Natural killer cell (primary cell): ENCODE measurements at regions not wholly inside any gene's neighbourhood (a gene's known extent, or its start where the extent isn't known, plus 50 kb on each side); places are given as distances from the start of the nearest gene placed in this dataset.

ENCODE experiments used
- ATAC-seq, 3 donors: fragments of 150-1000 bp in 2 of 3; fragments of 200-7000 bp in 1 of 3; cut with Tn5 transposase; 1 replicate in 1 of 3; 2 replicates in 2 of 3; pipeline ENCODE4 v1.10.0; 2021; ENCODE audit warnings: mild to moderate bottlenecking in 2 of 3, moderate library complexity in 2 of 3
- DNase-seq, 2 donors: peaks; one replicate each; pipeline versions ENCODE4 v3.0.0 to v3.0.0-alpha.2; 2013 to 2021; ENCODE audit warnings: mixed read lengths in 1 of 2
- H3K27ac ChIP-seq: one replicate; pipeline ENCODE4 v1.5.1; 2013; ENCODE audit warnings: mild to moderate bottlenecking, low read length
- H3K27me3 ChIP-seq: one replicate; pipeline ENCODE4 v1.6.1; 2013; ENCODE audit warnings: low read length; ENCODE audit not compliant: control insufficient read depth, insufficient read depth
- H3K36me3 ChIP-seq: one replicate; pipeline ENCODE4 v1.6.1; 2013; ENCODE audit warnings: low read length; ENCODE audit not compliant: control insufficient read depth, insufficient read depth
- H3K4me1 ChIP-seq: one replicate; pipeline ENCODE4 v1.6.1; 2013; ENCODE audit warnings: low read length; ENCODE audit not compliant: control insufficient read depth, insufficient read depth
- H3K4me3 ChIP-seq: one replicate; pipeline ENCODE4 v1.5.1; 2013; ENCODE audit warnings: low read length
- H3K9me3 ChIP-seq: one replicate; pipeline ENCODE4 v1.6.1; 2013; ENCODE audit warnings: low read length; ENCODE audit not compliant: control insufficient read depth, insufficient read depth
- H3K27ac Mint-ChIP-seq, 2 donors: one replicate each; pipeline ENCODE4 v1.8.0; 2022; ENCODE audit warnings: mild to moderate bottlenecking in 2 of 2, mixed read lengths in 2 of 2, moderate library complexity in 1 of 2
- H3K27me3 Mint-ChIP-seq, 2 donors: one replicate each; pipeline ENCODE4 v1.8.0; 2022; ENCODE audit warnings: low read depth in 2 of 2, mixed read lengths in 2 of 2
- H3K36me3 Mint-ChIP-seq: one replicate; pipeline ENCODE4 v1.8.0; 2022; ENCODE audit warnings: mixed read lengths
- H3K4me1 Mint-ChIP-seq, 2 donors: one replicate each; pipeline ENCODE4 v1.8.0; 2022; ENCODE audit warnings: mixed read lengths in 2 of 2
- H3K4me3 Mint-ChIP-seq: one replicate; pipeline ENCODE4 v1.8.0; 2022; ENCODE audit warnings: mild to moderate bottlenecking, moderate library complexity, mixed read lengths
- H3K9me3 Mint-ChIP-seq, 2 donors: one replicate each; pipeline ENCODE4 v1.8.0; 2022; ENCODE audit warnings: mixed read lengths in 2 of 2
- CTCF ChIP-seq: fragments of 200-600 bp; IDR thresholded peaks from one replicate; pipeline ENCODE4 v1.8.0; 2022; ENCODE audit warnings: antibody characterized with exemption
- WGBS: methylation state at CpG from one replicate; pipeline ENCODE4 v1.1.7; 2013; ENCODE audit warnings: missing lambda C conversion rate; ENCODE audit not compliant: insufficient coverage; 5-methylcytosine and 5-hydroxymethylcytosine counted together
- intact Hi-C: fragments of 100-400 bp; cut with micrococcal nuclease; formaldehyde crosslinking; loops from one replicate; pipeline ENCODE4 v1.14.2; 2022

GRCh38 chr5:51225789-51226742 lies 157.2 kb upstream of the ISL1 start:
- ATAC-seq (no peak), DNase-seq (no peak)
- WGBS, result 48% methylated on average over 4 of the region's 4 CpGs
- H3K9me3 Mint-ChIP-seq, result peaks cover 12 to 22% of the 10 kb centered on the region in 2 donors
- Histone ChIP-seq H3K4me1 (no peaks in the 10 kb centered on the region), H3K9me3 (peaks cover 3% of the 10 kb centered on the region), H3K27ac (no peak overlapping the region), H3K36me3 (no peaks in the 10 kb centered on the region), H3K27me3 (no peaks in the 10 kb centered on the region), H3K4me3 (no peak overlapping the region)
- intact Hi-C loops, result no loop called here
- H3K36me3 Mint-ChIP-seq, result peaks cover 4% of the 10 kb centered on the region
- no peak overlapping the region for H3K4me3 Mint-ChIP-seq
- no peak for TF ChIP-seq CTCF
- H3K27ac Mint-ChIP-seq, result no peak overlapping the region
- no peaks in the 10 kb centered on the region for H3K27me3 Mint-ChIP-seq
- H3K4me1 Mint-ChIP-seq, result no peaks in the 10 kb centered on the region

- Mint-ChIP-seq H3K9me3 (peaks cover 9 to 14% of the 10 kb centered on the region in 2 donors), H3K4me1 (no peaks in the 10 kb centered on the region), H3K36me3 (peaks cover 14% of the 10 kb centered on the region), H3K27me3 (no peaks in the 10 kb centered on the region), H3K4me3 (no peak overlapping the region), H3K27ac (no peak overlapping the region)
- H3K4me3 ChIP-seq, result no peak overlapping the region
- 94% methylated on average over 3 of the region's 5 CpGs for WGBS
- H3K4me1 ChIP-seq, result no peaks in the 10 kb centered on the region
- no peaks in the 10 kb centered on the region for H3K27me3 ChIP-seq
- intact Hi-C loops, result no loop called here
- DNase-seq (no peak), ATAC-seq (no peak)
- no peaks in the 10 kb centered on the region for H3K9me3 ChIP-seq
- no peaks in the 10 kb centered on the region for H3K36me3 ChIP-seq
- H3K27ac ChIP-seq, result no peak overlapping the region
- TF ChIP-seq CTCF, result no peak
Observed at GRCh38 chr5:51227963-51228470, 155.2 kb upstream of the ISL1 start.

- intact Hi-C loops, result no loop called here
Observed at GRCh38 chr5:51230336-51230735, 152.9 kb upstream of the ISL1 start.

More at GRCh38 chr5:51230336-51230735, 152.9 kb upstream of the ISL1 start:
- H3K27ac Mint-ChIP-seq, result no peak overlapping the region
- Histone ChIP-seq H3K27me3 (no peaks in the 10 kb centered on the region), H3K36me3 (no peaks in the 10 kb centered on the region), H3K9me3 (no peaks in the 10 kb centered on the region), H3K4me1 (no peaks in the 10 kb centered on the region), H3K4me3 (no peak overlapping the region), H3K27ac (no peak overlapping the region)
- no peak for ATAC-seq
- H3K4me1 Mint-ChIP-seq, result no peaks in the 10 kb centered on the region
- no peaks in the 10 kb centered on the region for H3K27me3 Mint-ChIP-seq
- peaks cover 11% of the 10 kb centered on the region in 2 donors for H3K9me3 Mint-ChIP-seq
- H3K36me3 Mint-ChIP-seq, result peaks cover 14% of the 10 kb centered on the region
- TF ChIP-seq CTCF, result no peak
- no peak overlapping the region for H3K4me3 Mint-ChIP-seq
- DNase-seq, result no peak
